Adrenal gland (tissue), 5 donors: ENCODE measurements at regions not wholly inside any gene's neighbourhood (a gene's known extent, or its start where the extent isn't known, plus 50 kb on each side); places are given as distances from the start of the nearest gene placed in this dataset.

ENCODE experiments used
- POLR2A ChIP-seq, 2 donors: fragments of 450-650 bp; IDR thresholded peaks; one replicate each; pipeline ENCODE4 v1.6.1; 2017; ENCODE audit warnings: antibody characterized with exemption in 2 of 2, mild to moderate bottlenecking in 2 of 2, moderate library complexity in 1 of 2
- TF ChIP-seq, protein P1 (sequence below), 6 experiments: fragments of 450-650 bp in 4 of 6; fragments of 200-600 bp in 2 of 6; sonication (generic) in 1 of 6; IDR thresholded peaks; 1 replicate in 5 of 6; 2 replicates in 1 of 6; pipeline versions ENCODE4 v1.5.1 to v1.8.0; 2016 to 2021; ENCODE audit warnings: antibody characterized with exemption in 6 of 6, mild to moderate bottlenecking in 2 of 6, moderate library complexity in 1 of 6
- donor health status: DM: no; HTN: no; CAD: no.

DNA sequence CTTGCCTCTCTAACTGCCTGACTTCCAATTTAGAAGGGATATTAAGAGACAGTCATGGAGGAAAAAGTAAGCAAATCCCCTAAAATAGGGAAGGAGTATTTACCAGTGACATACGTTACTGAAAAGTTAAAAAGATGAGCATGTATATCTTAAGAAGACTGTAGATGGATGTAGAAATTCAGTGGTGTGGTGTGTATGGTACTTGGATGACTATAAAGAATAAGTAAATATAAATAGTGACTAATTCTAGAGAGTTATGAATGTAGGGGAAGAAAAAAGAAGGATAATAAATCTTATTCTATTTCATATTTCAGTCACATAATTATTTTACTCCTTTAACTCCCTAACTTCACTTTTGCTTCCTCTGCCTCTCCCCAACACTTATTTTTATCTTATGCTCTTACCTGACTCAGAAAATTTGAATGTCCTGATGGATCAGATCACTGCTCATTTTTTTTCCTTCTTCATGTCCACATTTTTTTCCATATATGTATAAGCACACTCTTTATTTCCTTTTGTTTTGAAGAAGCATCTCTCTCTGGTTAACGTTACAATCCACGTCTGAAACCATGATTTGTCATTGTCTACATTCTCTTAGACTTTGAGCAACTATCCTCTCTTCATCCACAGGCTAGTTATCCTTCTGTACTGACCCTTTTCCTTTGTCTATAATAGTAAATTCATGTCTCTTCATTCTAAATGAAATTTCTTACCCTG, 422.7 kb upstream of the SYT1 start:
- no peak for TF ChIP-seq POLR2A (IDR thresholded peaks at IDR 0.05)
- TF ChIP-seq, protein P1, sequence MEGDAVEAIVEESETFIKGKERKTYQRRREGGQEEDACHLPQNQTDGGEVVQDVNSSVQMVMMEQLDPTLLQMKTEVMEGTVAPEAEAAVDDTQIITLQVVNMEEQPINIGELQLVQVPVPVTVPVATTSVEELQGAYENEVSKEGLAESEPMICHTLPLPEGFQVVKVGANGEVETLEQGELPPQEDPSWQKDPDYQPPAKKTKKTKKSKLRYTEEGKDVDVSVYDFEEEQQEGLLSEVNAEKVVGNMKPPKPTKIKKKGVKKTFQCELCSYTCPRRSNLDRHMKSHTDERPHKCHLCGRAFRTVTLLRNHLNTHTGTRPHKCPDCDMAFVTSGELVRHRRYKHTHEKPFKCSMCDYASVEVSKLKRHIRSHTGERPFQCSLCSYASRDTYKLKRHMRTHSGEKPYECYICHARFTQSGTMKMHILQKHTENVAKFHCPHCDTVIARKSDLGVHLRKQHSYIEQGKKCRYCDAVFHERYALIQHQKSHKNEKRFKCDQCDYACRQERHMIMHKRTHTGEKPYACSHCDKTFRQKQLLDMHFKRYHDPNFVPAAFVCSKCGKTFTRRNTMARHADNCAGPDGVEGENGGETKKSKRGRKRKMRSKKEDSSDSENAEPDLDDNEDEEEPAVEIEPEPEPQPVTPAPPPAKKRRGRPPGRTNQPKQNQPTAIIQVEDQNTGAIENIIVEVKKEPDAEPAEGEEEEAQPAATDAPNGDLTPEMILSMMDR (IDR thresholded peaks at IDR 0.05): no peak
